ENCODE measurements at regions not wholly inside any gene's neighbourhood (a gene's known extent, or its start where the extent isn't known, plus 50 kb on each side); places are given as distances from the start of the nearest gene placed in this dataset.

GRCh38 chr13:104473936-104474335 lies 1407.7 kb upstream of the SLC10A2 start:
- H3K9me3 ChIP-seq (ENCODE audit: control insufficient read depth, insufficient read depth, low read length) = no peaks in the 10 kb centered on the region
- H3K4me3 ChIP-seq (ENCODE audit: low read depth, low read length) = no peak overlapping the region
- H3K27me3 ChIP-seq (ENCODE audit: control insufficient read depth, insufficient read depth, low read length) = no peaks in the 10 kb centered on the region
- H3K27ac ChIP-seq (ENCODE audit: low read depth, low read length) = no peak overlapping the region
- no peaks in the 10 kb centered on the region for H3K4me1 ChIP-seq (ENCODE audit: control insufficient read depth, insufficient read depth, low read length)
- no peak for DNase-seq (ENCODE audit: low read depth in 4 of 6, low spot score in 6 of 6)
- no peaks in the 10 kb centered on the region for H3K36me3 ChIP-seq (ENCODE audit: control insufficient read depth, insufficient read depth, low read length)

DNA sequence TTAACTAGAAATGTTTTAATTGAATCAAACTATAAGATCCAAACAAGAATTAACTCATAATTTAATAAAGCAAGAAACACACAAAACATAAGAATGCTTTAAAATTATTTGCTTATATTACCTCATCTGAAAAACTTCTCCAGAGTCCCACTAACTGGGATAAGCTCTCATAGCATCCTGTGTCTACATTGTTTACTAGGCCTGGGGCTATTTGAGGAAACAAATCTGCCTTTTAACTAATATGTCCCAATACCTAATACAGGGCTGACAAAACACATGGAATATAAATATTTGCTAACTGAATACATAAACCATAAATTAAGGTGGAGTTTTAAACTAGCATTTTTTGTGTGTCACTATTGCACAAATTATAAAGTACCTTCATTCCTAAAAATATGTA lies 1399.8 kb upstream of the SLC10A2 start:
- no peak for DNase-seq (ENCODE audit: low read depth in 4 of 6, low spot score in 6 of 6)
- H3K27me3 ChIP-seq (ENCODE audit: control insufficient read depth, insufficient read depth, low read length) = no peaks in the 10 kb centered on the region
- H3K4me3 ChIP-seq (ENCODE audit: low read depth, low read length) = no peak overlapping the region
- H3K36me3 ChIP-seq (ENCODE audit: control insufficient read depth, insufficient read depth, low read length) = no peaks in the 10 kb centered on the region
- H3K4me1 ChIP-seq (ENCODE audit: control insufficient read depth, insufficient read depth, low read length) = no peaks in the 10 kb centered on the region
- no peak overlapping the region for H3K27ac ChIP-seq (ENCODE audit: low read depth, low read length)
- H3K9me3 ChIP-seq (ENCODE audit: control insufficient read depth, insufficient read depth, low read length) = no peaks in the 10 kb centered on the region

DNA sequence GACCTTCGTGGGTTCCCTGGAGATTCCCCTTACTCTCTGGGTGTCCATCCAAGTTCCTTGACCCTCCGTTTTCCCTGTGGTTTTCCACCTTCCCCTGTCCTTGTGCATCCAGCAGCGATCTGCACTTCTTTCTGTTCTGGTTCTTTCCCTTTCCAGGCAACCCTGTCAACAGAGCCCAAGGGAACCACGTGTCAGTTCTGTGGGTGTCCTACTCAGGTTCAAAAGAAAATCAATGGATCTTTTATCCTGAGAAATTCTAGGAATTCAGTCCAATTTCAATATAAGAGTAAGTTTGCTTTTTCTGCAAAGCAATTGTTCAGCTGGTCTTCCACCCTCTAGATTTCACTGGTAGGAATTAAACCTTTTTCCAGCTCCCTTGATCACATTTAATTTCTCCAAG lies 1394.8 kb upstream of the SLC10A2 start:
- Histone ChIP-seq H3K27me3 (ENCODE audit: control insufficient read depth, insufficient read depth, low read length) (no peaks in the 10 kb centered on the region), H3K36me3 (ENCODE audit: control insufficient read depth, insufficient read depth, low read length) (no peaks in the 10 kb centered on the region), H3K9me3 (ENCODE audit: control insufficient read depth, insufficient read depth, low read length) (no peaks in the 10 kb centered on the region), H3K27ac (ENCODE audit: low read depth, low read length) (no peak overlapping the region), H3K4me3 (ENCODE audit: low read depth, low read length) (no peak overlapping the region), H3K4me1 (ENCODE audit: control insufficient read depth, insufficient read depth, low read length) (no peaks in the 10 kb centered on the region)
- no peak for DNase-seq (ENCODE audit: low read depth in 4 of 6, low spot score in 6 of 6)
- WGBS (ENCODE audit: insufficient coverage) = 91% methylated on average over 3 of the region's 4 CpGs

- H3K27ac ChIP-seq (ENCODE audit: low read depth, low read length) = no peak overlapping the region
- WGBS (ENCODE audit: insufficient coverage) = no CpG with 5 or more reads among the region's 2 CpGs
- H3K27me3 ChIP-seq (ENCODE audit: control insufficient read depth, insufficient read depth, low read length) = no peaks in the 10 kb centered on the region
- DNase-seq (ENCODE audit: low read depth in 4 of 6, low spot score in 6 of 6) = no peak
- no peaks in the 10 kb centered on the region for H3K36me3 ChIP-seq (ENCODE audit: control insufficient read depth, insufficient read depth, low read length)
- no peaks in the 10 kb centered on the region for H3K4me1 ChIP-seq (ENCODE audit: control insufficient read depth, insufficient read depth, low read length)
- H3K4me3 ChIP-seq (ENCODE audit: low read depth, low read length) = no peak overlapping the region
- H3K9me3 ChIP-seq (ENCODE audit: control insufficient read depth, insufficient read depth, low read length) = no peaks in the 10 kb centered on the region
These were observed 1394.3 kb upstream of the SLC10A2 start for GRCh38 chr13:104460554-104460953.

GRCh38 chr13:104450006-104450405 lies 1383.8 kb upstream of the SLC10A2 start:
- Histone ChIP-seq H3K27me3 (ENCODE audit: control insufficient read depth, insufficient read depth, low read length) (no peaks in the 10 kb centered on the region), H3K9me3 (ENCODE audit: control insufficient read depth, insufficient read depth, low read length) (peaks cover 2% of the 10 kb centered on the region), H3K27ac (ENCODE audit: low read depth, low read length) (no peak overlapping the region), H3K36me3 (ENCODE audit: control insufficient read depth, insufficient read depth, low read length) (no peaks in the 10 kb centered on the region), H3K4me1 (ENCODE audit: control insufficient read depth, insufficient read depth, low read length) (no peaks in the 10 kb centered on the region), H3K4me3 (ENCODE audit: low read depth, low read length) (no peak overlapping the region)
- DNase-seq (ENCODE audit: low read depth in 4 of 6, low spot score in 6 of 6) = no peak
- WGBS (ENCODE audit: insufficient coverage) = no CpG with 5 or more reads among the region's 2 CpGs

GRCh38 chr13:104447348-104447747 lies 1381.1 kb upstream of the SLC10A2 start:
- Histone ChIP-seq H3K4me1 (ENCODE audit: control insufficient read depth, insufficient read depth, low read length) (no peaks in the 10 kb centered on the region), H3K4me3 (ENCODE audit: low read depth, low read length) (no peak overlapping the region), H3K9me3 (ENCODE audit: control insufficient read depth, insufficient read depth, low read length) (no peaks in the 10 kb centered on the region), H3K27me3 (ENCODE audit: control insufficient read depth, insufficient read depth, low read length) (no peaks in the 10 kb centered on the region), H3K27ac (ENCODE audit: low read depth, low read length) (no peak overlapping the region), H3K36me3 (ENCODE audit: control insufficient read depth, insufficient read depth, low read length) (no peaks in the 10 kb centered on the region)
- WGBS (ENCODE audit: insufficient coverage) = 87% methylated on average over 5 of the region's 6 CpGs
- no peak for DNase-seq (ENCODE audit: low read depth in 4 of 6, low spot score in 6 of 6)

GRCh38 chr13:104442536-104442935 lies 1376.3 kb upstream of the SLC10A2 start:
- Histone ChIP-seq H3K4me3 (ENCODE audit: low read depth, low read length) (no peak overlapping the region), H3K36me3 (ENCODE audit: control insufficient read depth, insufficient read depth, low read length) (no peaks in the 10 kb centered on the region), H3K27ac (ENCODE audit: low read depth, low read length) (no peak overlapping the region), H3K9me3 (ENCODE audit: control insufficient read depth, insufficient read depth, low read length) (no peaks in the 10 kb centered on the region), H3K4me1 (ENCODE audit: control insufficient read depth, insufficient read depth, low read length) (no peaks in the 10 kb centered on the region), H3K27me3 (ENCODE audit: control insufficient read depth, insufficient read depth, low read length) (no peaks in the 10 kb centered on the region)
- 85% methylated on average over 3 of the region's 3 CpGs for WGBS (ENCODE audit: insufficient coverage)
- DNase-seq (ENCODE audit: low read depth in 4 of 6, low spot score in 6 of 6) = no peak

GRCh38 chr13:104436555-104436954 lies 1370.3 kb upstream of the SLC10A2 start:
- no peak overlapping the region for H3K27ac ChIP-seq (ENCODE audit: low read depth, low read length)
- no peak for DNase-seq (ENCODE audit: low read depth in 4 of 6, low spot score in 6 of 6)

GRCh38 chr13:104431895-104432294 lies 1365.7 kb upstream of the SLC10A2 start:
- no CpG with 5 or more reads among the region's 1 CpG for WGBS (ENCODE audit: insufficient coverage)
- no peak for DNase-seq (ENCODE audit: low read depth in 4 of 6, low spot score in 6 of 6)
- Histone ChIP-seq H3K4me3 (ENCODE audit: low read depth, low read length) (no peak overlapping the region), H3K36me3 (ENCODE audit: control insufficient read depth, insufficient read depth, low read length) (no peaks in the 10 kb centered on the region), H3K27me3 (ENCODE audit: control insufficient read depth, insufficient read depth, low read length) (no peaks in the 10 kb centered on the region), H3K4me1 (ENCODE audit: control insufficient read depth, insufficient read depth, low read length) (no peaks in the 10 kb centered on the region), H3K27ac (ENCODE audit: low read depth, low read length) (no peak overlapping the region), H3K9me3 (ENCODE audit: control insufficient read depth, insufficient read depth, low read length) (no peaks in the 10 kb centered on the region)

More at GRCh38 chr13:104436555-104436954, 1370.3 kb upstream of the SLC10A2 start:
- Histone ChIP-seq H3K4me3 (ENCODE audit: low read depth, low read length) (no peak overlapping the region), H3K36me3 (ENCODE audit: control insufficient read depth, insufficient read depth, low read length) (no peaks in the 10 kb centered on the region), H3K27me3 (ENCODE audit: control insufficient read depth, insufficient read depth, low read length) (no peaks in the 10 kb centered on the region), H3K4me1 (ENCODE audit: control insufficient read depth, insufficient read depth, low read length) (no peaks in the 10 kb centered on the region), H3K9me3 (ENCODE audit: control insufficient read depth, insufficient read depth, low read length) (no peaks in the 10 kb centered on the region)
- 80% methylated on average over 1 of the region's 2 CpGs for WGBS (ENCODE audit: insufficient coverage)

DNA sequence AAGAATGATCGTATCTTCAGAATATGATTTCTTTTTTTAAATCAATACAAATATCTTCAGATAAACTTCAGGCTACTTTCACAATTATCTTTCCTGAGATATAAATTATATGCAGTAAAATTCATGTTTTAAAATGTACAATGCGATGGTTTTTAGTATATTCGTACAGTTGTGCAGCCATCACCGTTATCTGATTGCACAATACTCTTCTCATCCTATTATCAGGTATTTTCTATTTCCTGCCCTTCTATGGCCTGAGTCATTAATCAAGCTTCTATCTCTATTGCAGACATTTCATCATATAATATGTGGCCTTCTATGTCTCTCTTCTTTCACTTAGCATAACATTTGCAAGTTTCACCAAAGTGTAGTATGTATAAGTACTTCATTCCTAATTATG lies 1360.2 kb upstream of the SLC10A2 start:
- no peak for DNase-seq (ENCODE audit: low read depth in 4 of 6, low spot score in 6 of 6)
- H3K36me3 ChIP-seq (ENCODE audit: control insufficient read depth, insufficient read depth, low read length) = no peaks in the 10 kb centered on the region
- H3K4me3 ChIP-seq (ENCODE audit: low read depth, low read length) = no peak overlapping the region
- H3K27me3 ChIP-seq (ENCODE audit: control insufficient read depth, insufficient read depth, low read length) = no peaks in the 10 kb centered on the region
- H3K4me1 ChIP-seq (ENCODE audit: control insufficient read depth, insufficient read depth, low read length) = no peaks in the 10 kb centered on the region
- WGBS (ENCODE audit: insufficient coverage) = 100% methylated on average over 2 of the region's 4 CpGs
- H3K9me3 ChIP-seq (ENCODE audit: control insufficient read depth, insufficient read depth, low read length) = no peaks in the 10 kb centered on the region
- H3K27ac ChIP-seq (ENCODE audit: low read depth, low read length) = no peak overlapping the region
